Stimulated activated CD8-positive, alpha-beta memory T cell treated with anti-CD3 and anti-CD28 coated beads, Interleukin-7, amount 100 ng/mL, for 1 hour (primary cell): ENCODE measurements at regions not wholly inside any gene's neighbourhood (a gene's known extent, or its start where the extent isn't known, plus 50 kb on each side); places are given as distances from the start of the nearest gene placed in this dataset.

Source experiments
- DNase-seq, 2 donors: peaks; one replicate each; pipeline ENCODE4 v3.0.0-alpha.2; 2020; ENCODE audit warnings: low read depth in 2 of 2

DNA sequence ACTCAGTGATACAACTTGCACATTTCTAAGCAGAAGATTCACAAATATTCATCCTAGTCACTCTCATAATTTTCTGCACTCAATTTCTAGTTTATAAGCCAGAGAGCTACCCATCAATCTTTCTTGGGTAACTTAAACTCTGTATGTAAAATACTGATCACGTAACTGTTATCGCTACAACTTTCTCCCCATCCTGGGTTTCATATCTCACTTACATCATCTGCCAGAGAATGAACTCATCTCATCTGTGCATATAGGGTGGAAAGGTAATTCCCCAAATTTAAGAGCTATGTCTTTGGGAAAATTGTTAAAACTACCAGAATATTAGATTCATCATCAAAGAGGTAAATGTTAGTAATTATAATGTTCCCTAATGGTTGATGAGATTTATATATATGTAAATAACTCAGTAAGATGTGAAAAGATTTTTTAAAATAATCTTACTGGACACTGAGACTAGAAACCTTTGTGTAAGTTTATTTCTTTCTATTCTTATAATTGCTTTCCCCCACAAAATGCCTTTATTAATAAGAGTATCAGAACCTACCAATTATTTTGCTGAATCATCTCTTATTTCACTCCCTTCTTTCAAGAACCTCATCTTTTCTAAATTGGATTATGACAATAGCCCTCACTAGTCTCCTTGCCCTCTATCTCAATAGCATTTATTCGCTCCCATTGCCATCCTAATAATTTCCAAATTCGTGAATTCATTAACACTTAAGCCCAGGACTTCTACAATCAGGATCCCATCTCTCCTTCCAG is 729.0 kb downstream of the EPHA4 start:
- DNase-seq: no peak

- DNase-seq: no peak
These were observed 726.3 kb downstream of the EPHA4 start for GRCh38 chr2:220845766-220846273.

- no peak for DNase-seq
These were observed 725.1 kb downstream of the EPHA4 start for GRCh38 chr2:220847006-220847405.

DNA sequence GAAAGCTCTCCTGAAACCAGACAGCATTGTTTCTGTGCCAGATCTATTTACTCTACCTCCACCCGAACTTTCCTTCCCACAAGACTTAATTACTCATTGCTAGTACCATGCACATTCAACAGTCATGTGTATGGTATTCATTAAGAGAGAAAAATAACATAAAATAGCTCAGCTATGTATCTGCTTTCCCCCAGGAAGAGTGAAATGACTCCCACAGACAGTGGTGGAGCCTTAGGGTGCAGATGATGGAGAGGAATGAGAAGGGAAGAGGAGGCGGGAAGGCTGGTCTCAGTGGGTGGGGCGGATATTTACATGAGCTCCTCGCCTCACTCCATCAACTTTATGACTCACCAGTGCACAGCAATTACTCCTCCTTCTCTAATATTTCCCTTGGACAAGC is 724.5 kb downstream of the EPHA4 start:
- no peak for DNase-seq

GRCh38 chr2:220849433-220849832 is 722.7 kb downstream of the EPHA4 start:
- no peak for DNase-seq

DNA sequence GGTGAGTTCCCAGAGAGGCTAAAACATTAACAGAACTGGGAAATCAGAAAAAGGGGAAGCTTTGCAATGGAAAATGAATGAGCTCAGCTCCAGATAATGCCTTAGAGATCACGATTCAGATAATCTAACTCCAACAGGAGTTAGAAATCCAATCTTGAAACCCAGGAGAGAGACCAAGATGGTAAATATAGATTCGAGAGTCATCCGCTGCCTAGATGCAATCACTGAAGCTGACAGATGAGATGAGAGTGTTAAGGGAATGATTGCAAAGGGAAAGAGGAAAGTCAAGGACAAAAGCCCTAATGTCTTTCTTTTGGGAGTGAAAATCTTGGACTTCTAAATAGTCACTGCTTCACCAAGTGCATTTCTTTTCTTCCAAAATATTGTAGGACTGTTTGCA is 722.0 kb downstream of the EPHA4 start:
- no peak for DNase-seq

- DNase-seq: no peak
These were observed 716.8 kb downstream of the EPHA4 start for GRCh38 chr2:220855296-220855695.

DNA sequence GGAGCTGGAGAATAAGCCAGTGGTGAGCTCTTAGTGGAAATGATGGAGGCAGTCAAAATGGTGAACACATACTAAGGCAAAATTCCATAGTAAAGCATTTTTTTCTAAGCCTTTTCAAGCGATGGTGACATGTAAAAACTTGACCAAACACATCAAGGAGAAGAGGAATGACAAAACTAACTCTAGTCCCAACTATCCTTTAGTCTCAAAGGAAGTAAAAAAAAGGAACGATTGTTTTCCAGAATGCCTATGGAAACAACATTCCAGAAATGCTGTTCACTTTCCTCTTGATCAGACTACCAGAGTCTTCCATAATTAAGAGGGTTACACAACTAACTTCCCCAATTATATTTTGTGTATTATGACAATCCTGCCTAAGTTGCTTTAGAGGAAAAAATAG is 715.6 kb downstream of the EPHA4 start:
- DNase-seq: no peak

DNA sequence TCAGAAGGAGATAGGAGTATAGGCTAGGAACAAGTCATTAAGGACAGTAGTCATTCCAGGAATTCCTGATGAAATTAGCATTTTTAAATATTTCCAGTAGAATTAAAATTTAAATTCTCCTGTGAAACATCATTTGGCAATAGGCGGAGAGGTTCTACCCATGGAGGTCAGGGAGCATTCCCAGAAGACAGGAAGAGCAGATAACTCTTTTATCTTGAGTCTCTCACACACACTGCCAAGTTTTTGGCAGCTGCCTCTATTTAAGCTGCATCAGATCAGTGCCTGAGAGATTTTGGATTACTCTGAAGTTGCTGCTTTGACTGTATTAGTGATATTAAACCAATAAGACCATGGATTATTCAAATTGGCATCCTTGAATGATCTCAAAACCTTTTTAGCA is 714.7 kb downstream of the EPHA4 start:
- no peak for DNase-seq

DNA sequence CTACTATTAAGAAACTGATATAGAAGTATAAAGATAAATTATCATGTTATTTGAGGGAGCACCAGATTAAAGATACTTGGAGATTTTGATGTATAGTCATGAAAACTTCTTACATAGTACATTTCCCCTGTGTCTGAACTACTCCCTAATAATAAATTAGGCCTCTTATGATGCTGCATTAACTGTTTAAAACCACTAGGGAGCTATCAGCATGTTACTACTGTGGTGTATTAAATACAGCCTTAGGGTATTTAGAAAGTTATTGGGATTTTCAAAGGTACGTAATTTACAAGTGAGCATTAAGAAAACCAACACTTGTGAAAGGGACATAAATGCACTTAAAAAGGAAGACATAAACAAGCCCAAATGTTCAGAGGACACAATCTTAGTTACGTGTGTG is 714.0 kb downstream of the EPHA4 start:
- DNase-seq: no peak

GRCh38 chr2:220871909-220872308 is 700.2 kb downstream of the EPHA4 start:
- no peak for DNase-seq

DNA sequence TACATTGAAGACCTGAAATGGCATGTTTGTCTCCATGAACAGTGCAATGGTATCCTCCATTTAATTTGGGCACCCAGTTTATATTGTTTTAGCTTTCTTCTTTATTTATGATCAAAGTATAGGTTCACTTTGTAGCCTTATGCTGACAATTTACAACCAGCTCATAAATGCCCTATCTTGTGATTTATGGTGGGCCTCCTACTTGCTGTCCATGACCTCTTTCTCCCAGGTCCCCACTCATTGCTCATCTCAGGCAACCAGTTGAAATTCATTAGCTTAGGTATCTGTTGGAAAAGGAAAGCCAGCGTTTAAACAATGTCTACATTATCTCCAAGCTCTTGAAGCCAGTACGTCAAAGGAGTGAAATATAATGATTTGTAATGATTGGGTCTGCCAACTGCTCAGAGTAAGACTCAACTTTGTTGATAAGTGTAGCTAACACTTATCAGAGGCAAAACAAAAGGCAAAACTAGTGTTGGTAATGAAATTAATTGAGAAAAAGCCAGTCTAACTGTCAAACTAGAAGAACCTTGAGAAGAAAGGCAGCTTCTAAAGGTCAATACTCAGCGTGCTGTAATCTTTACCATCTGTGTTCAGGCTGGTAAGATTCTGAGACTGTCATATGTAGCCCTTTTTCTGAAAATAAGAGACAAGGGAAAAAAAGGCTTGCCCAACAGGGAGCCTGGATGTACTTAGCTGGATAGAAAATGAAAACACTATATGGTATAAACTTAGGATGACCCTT is 695.9 kb downstream of the EPHA4 start:
- DNase-seq: no peak

- no peak for DNase-seq
These were observed 694.6 kb downstream of the EPHA4 start for GRCh38 chr2:220877491-220877890.

GRCh38 chr2:220877897-220878296 is 694.2 kb downstream of the EPHA4 start:
- DNase-seq: no peak

DNA sequence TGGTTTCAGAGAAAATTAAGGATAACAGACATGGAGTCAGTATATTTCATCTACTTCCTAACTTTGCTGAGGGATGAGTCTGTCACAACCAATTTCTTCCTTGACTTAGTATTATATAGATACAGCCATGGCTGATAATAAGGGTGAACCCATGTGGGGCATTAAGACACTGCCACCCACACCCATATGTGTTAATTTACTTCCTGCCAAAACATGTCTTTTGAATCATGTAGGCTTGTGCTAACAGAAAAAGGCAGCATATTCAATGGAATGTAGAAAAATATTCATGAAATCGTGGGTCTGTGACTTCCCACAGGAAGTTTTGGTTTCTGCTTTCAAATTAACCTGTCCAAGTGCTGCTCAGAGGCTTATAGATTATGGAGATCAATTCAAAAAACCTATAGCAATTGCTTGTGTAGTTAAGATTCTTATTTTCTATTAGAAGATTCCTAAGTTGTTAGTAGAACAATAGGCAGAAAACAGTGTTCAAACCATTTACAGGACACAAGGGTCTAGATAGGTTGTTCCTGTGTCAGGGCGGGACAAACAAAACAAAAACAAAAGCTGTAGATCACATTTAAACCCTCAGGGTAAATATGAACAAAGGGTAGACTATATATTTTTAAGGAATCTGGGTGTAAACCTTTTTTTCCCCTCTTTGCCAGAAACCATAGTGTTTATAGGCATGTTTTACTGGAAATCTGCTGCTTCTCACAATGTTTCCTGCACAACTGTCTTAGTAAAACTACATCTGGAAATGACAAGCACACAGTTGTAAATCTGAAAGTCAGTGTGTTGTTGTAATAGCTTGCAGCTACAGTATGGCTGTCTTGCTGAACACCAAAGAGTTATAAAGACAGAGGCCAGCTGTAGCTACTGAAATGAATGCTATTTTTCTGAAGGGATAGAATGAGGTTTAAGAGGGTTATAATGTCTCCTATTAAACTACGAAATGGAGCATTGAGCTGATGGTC is 691.2 kb downstream of the EPHA4 start:
- DNase-seq: no peak

- no peak for DNase-seq
These were observed 689.6 kb downstream of the EPHA4 start for GRCh38 chr2:220882507-220882906.

DNA sequence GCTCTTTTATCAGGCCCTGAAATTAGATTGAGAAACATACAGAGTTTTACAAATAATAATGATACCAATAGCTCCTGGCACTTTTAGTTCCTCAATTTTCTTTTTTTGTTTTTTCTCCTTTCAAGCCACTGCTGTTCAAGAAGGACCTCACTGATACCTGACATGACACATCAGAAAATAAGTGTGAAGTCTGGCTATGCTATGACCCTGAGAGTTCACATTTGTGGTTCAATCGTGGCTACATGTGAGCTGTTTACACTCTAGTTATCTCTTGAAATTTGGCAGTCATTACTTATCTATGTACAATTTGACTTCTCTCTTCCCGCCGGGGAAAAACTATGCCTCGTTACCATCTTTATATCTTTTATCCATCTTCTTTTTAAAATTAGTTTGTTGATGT is 686.5 kb downstream of the EPHA4 start:
- DNase-seq: no peak

- DNase-seq: no peak
These were observed 684.7 kb downstream of the EPHA4 start for GRCh38 chr2:220887271-220887870.

GRCh38 chr2:220887876-220888275 is 684.2 kb downstream of the EPHA4 start:
- no peak for DNase-seq

DNA sequence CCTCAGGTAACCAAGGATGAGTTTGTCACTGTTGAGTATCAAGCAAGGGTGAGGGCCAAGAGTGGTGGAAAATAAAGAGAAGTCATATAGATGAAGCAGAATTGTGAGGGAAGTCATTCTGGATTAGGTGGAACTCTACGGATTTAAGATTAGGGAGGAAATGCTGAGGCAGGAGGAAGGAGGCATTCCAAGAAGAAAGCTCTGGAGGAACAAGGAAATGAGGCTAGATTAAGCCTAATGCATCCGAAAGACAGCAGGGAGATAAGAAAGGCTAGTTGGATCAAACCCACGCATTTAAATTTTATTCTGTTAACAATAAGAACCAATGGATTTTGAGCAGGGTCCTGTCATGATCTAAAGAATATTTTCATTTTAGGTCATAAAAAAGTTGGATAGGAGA is 681.2 kb downstream of the EPHA4 start:
- DNase-seq: no peak

- DNase-seq: no peak
These were observed 680.7 kb downstream of the EPHA4 start for GRCh38 chr2:220891405-220891804.
